GM21528 (cell line): ENCODE measurements at regions not wholly inside any gene's neighbourhood (a gene's known extent, or its start where the extent isn't known, plus 50 kb on each side); places are given as distances from the start of the nearest gene placed in this dataset.

Experiments
- ATAC-seq: cut with Tn5 transposase; IDR thresholded peaks from one replicate; pipeline ENCODE4 v1.9.1; 2021; ENCODE audit warnings: mild to moderate bottlenecking, moderate library complexity; ENCODE audit not compliant: unreplicated experiment, low FRiP score

GRCh38 chr17:72434991-72435618 is 314.3 kb downstream of the SOX9 start:
- ATAC-seq: no peak

- no peak for ATAC-seq
Measured at GRCh38 chr17:72438783-72439182, 318.0 kb downstream of the SOX9 start.

- no peak for ATAC-seq
Measured at GRCh38 chr17:72439893-72440502, 319.2 kb downstream of the SOX9 start.

- ATAC-seq: no peak
Measured at GRCh38 chr17:72440961-72441360, 320.1 kb downstream of the SOX9 start.

- no peak for ATAC-seq
Measured at GRCh38 chr17:72441909-72442308, 321.1 kb downstream of the SOX9 start.

GRCh38 chr17:72444517-72445054 is 323.8 kb downstream of the SOX9 start:
- ATAC-seq: no peak

- no peak for ATAC-seq
Measured at GRCh38 chr17:72445055-72445991, 324.5 kb downstream of the SOX9 start.

- no peak for ATAC-seq
Measured at GRCh38 chr17:72446118-72446517, 325.3 kb downstream of the SOX9 start.

GRCh38 chr17:72446525-72447250 is 325.9 kb downstream of the SOX9 start:
- no peak for ATAC-seq

- no peak for ATAC-seq
Measured at GRCh38 chr17:72447251-72447640, 326.4 kb downstream of the SOX9 start.

- no peak for ATAC-seq
Measured at GRCh38 chr17:72448019-72448418, 327.2 kb downstream of the SOX9 start.

GRCh38 chr17:72452286-72453173 is 331.7 kb downstream of the SOX9 start:
- no peak for ATAC-seq

GRCh38 chr17:72454342-72454741 is 333.5 kb downstream of the SOX9 start:
- no peak for ATAC-seq

- no peak for ATAC-seq
Measured at GRCh38 chr17:72455562-72455961, 334.7 kb downstream of the SOX9 start.

- ATAC-seq: no peak
Measured at GRCh38 chr17:72456075-72456474, 335.3 kb downstream of the SOX9 start.

GRCh38 chr17:72457712-72458111 is 336.9 kb downstream of the SOX9 start:
- no peak for ATAC-seq

GRCh38 chr17:72458301-72458700 is 337.5 kb downstream of the SOX9 start:
- no peak for ATAC-seq

- ATAC-seq: no peak
Measured at GRCh38 chr17:72460711-72461110, 339.9 kb downstream of the SOX9 start.

GRCh38 chr17:72461757-72462156 is 340.9 kb downstream of the SOX9 start:
- no peak for ATAC-seq

GRCh38 chr17:72462407-72462806 is 341.6 kb downstream of the SOX9 start:
- ATAC-seq: no peak
